Right atrium auricular region (tissue), 2 donors: ENCODE measurements at regions not wholly inside any gene's neighbourhood (a gene's known extent, or its start where the extent isn't known, plus 50 kb on each side); places are given as distances from the start of the nearest gene placed in this dataset.

Experiments used
- DNase-seq: peaks from one replicate; pipeline ENCODE4 v3.0.0-alpha.2; 2019; ENCODE audit warnings: low spot score
- H3K27ac ChIP-seq, 2 donors: fragments of 200-600 bp; sonication (generic); 1 replicate in 1 of 2; 2 replicates in 1 of 2; pipeline ENCODE4 v1.5.1; 2016 to 2019
- H3K27me3 ChIP-seq, 2 donors: fragments of 200-600 bp; sonication (generic); one replicate each; pipeline versions ENCODE4 v1.5.1 to v1.6.0; 2017 to 2019
- H3K36me3 ChIP-seq: fragments of 200-600 bp; sonication (generic); one replicate; pipeline ENCODE4 v1.5.1; 2016
- H3K4me1 ChIP-seq, 2 donors: fragments of 200-600 bp; sonication (generic); one replicate each; pipeline versions ENCODE4 v1.5.1 to v1.6.0; 2017 to 2019
- H3K4me3 ChIP-seq, 2 donors: fragments of 200-600 bp; sonication (generic); 1 replicate in 1 of 2; 2 replicates in 1 of 2; pipeline ENCODE4 v1.5.1; 2017 to 2019; ENCODE audit warnings: mild to moderate bottlenecking in 1 of 2, moderate library complexity in 1 of 2
- H3K9me3 ChIP-seq, 2 donors: fragments of 200-600 bp; sonication (generic); one replicate each; pipeline ENCODE4 v1.5.1; 2019
- TF ChIP-seq, protein P1 (sequence below), 2 donors: fragments of 200-600 bp; sonication (generic); IDR thresholded peaks; one replicate each; pipeline ENCODE4 v1.5.1; 2019; ENCODE audit warnings: antibody characterized with exemption in 2 of 2

- no peak overlapping the region for H3K4me3 ChIP-seq
- H3K4me1 ChIP-seq, result no peaks in the 10 kb centered on the region
- no peaks in the 10 kb centered on the region for H3K9me3 ChIP-seq
- DNase-seq, result no peak
- no peaks in the 10 kb centered on the region for H3K36me3 ChIP-seq
- TF ChIP-seq, protein P1, sequence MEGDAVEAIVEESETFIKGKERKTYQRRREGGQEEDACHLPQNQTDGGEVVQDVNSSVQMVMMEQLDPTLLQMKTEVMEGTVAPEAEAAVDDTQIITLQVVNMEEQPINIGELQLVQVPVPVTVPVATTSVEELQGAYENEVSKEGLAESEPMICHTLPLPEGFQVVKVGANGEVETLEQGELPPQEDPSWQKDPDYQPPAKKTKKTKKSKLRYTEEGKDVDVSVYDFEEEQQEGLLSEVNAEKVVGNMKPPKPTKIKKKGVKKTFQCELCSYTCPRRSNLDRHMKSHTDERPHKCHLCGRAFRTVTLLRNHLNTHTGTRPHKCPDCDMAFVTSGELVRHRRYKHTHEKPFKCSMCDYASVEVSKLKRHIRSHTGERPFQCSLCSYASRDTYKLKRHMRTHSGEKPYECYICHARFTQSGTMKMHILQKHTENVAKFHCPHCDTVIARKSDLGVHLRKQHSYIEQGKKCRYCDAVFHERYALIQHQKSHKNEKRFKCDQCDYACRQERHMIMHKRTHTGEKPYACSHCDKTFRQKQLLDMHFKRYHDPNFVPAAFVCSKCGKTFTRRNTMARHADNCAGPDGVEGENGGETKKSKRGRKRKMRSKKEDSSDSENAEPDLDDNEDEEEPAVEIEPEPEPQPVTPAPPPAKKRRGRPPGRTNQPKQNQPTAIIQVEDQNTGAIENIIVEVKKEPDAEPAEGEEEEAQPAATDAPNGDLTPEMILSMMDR (IDR thresholded peaks at IDR 0.05), result no peak
- no peaks in the 10 kb centered on the region for H3K27me3 ChIP-seq
- H3K27ac ChIP-seq, result no peak overlapping the region
These were observed 188.3 kb downstream of the MIB1 start for GRCh38 chr18:21928925-21929324.

GRCh38 chr18:21930177-21930576, 189.6 kb downstream of the MIB1 start:
- no peaks in the 10 kb centered on the region for H3K9me3 ChIP-seq
- H3K27ac ChIP-seq, result no peak overlapping the region
- H3K36me3 ChIP-seq, result no peaks in the 10 kb centered on the region
- H3K27me3 ChIP-seq, result no peaks in the 10 kb centered on the region
- no peaks in the 10 kb centered on the region for H3K4me1 ChIP-seq
- DNase-seq, result no peak
- H3K4me3 ChIP-seq, result no peak overlapping the region
- TF ChIP-seq, protein P1 (IDR thresholded peaks at IDR 0.05), result no peak

DNA sequence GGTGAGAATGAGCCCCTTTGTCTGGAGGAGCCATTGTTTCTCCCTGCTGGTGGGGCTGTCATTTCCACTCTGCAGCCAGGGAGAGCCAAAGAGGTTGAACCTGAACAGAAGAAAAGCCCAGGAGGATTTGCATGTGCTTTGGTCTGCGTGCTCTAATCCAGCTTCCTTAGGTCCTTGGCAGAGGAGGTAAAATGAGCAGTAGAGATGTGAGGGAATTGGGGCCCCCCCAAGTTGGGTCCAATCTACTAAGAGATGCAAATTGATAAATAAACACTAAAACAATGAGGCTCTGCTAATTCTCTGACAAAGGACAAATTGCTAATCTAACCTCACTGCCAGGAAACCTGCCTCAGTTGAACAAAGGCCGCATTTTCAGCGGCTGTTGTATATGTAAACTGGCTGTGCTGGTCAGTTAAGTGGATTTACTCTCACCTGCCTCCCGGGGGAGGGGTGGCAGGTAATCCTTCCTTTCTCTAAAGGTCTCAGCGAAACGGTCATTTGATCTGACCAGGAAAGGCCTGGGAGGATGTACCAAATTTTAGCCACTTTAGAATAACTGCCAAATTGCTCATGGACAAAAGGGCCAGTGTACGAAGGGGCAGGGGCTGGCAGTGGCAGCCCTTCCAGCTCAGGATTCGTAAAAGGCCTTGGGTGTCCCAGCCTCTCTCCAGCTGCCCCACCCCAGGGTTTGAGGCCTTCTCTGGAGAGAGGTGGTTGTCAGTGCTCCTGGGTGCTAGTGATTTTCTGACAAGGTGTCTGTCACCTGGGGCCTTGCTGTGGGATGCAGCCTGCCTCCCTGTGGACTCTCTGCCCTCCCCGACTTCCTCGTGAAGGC, 193.6 kb downstream of the MIB1 start:
- Histone ChIP-seq H3K27ac (no peak overlapping the region), H3K27me3 (no peaks in the 10 kb centered on the region), H3K36me3 (no peaks in the 10 kb centered on the region), H3K9me3 (no peaks in the 10 kb centered on the region), H3K4me3 (no peak overlapping the region), H3K4me1 (no peaks in the 10 kb centered on the region)
- TF ChIP-seq, protein P1 (IDR thresholded peaks at IDR 0.05), result no peak
- DNase-seq, result no peak

- H3K27ac ChIP-seq, result no peak overlapping the region
- no peak for DNase-seq
- TF ChIP-seq, protein P1 (IDR thresholded peaks at IDR 0.05), result no peak
- no peaks in the 10 kb centered on the region for H3K36me3 ChIP-seq
- no peaks in the 10 kb centered on the region for H3K9me3 ChIP-seq
- H3K4me3 ChIP-seq, result no peak overlapping the region
- no peaks in the 10 kb centered on the region for H3K27me3 ChIP-seq
- H3K4me1 ChIP-seq, result no peaks in the 10 kb centered on the region
These were observed 194.1 kb downstream of the MIB1 start for GRCh38 chr18:21934766-21935015.

GRCh38 chr18:21943456-21943855, 202.9 kb downstream of the MIB1 start:
- no peaks in the 10 kb centered on the region for H3K36me3 ChIP-seq
- DNase-seq, result no peak
- TF ChIP-seq, protein P1 (IDR thresholded peaks at IDR 0.05), result no peak
- no peaks in the 10 kb centered on the region for H3K27me3 ChIP-seq
- H3K4me1 ChIP-seq, result no peaks in the 10 kb centered on the region
- H3K4me3 ChIP-seq, result no peak overlapping the region
- no peak overlapping the region for H3K27ac ChIP-seq
- no peaks in the 10 kb centered on the region for H3K9me3 ChIP-seq
